Skin of body (tissue), 1 donor: ENCODE measurements at regions not wholly inside any gene's neighbourhood (a gene's known extent, or its start where the extent isn't known, plus 50 kb on each side); places are given as distances from the start of the nearest gene placed in this dataset.
A peak's percentile ranks its signal among the peaks of the same experiment; 100 is the strongest.

Source experiments
- DNase-seq: peaks from one replicate; lab custom pipeline; 2025; lab: John Stamatoyannopoulos, UW

DNA sequence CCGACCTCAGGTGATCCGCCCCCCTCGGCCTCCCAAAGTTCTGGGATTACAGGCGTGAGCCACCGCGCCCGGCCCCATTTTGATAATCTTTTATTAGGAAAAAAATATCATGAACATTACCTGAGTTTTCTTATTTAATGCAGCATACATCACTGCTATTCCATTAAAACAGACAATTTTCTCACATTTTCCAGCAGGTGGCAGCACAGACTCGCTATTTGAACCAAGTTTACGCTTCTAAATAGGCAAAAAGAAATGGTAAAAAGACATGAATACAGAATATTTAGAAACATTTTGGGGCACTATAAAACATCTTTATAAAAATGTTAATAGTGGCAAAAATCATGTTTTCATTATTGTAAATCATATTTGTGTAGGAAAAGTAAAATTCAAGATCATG lies 903.1 kb downstream of the SLITRK6 start:
- DNase-seq, result peak; percentile 17

DNA sequence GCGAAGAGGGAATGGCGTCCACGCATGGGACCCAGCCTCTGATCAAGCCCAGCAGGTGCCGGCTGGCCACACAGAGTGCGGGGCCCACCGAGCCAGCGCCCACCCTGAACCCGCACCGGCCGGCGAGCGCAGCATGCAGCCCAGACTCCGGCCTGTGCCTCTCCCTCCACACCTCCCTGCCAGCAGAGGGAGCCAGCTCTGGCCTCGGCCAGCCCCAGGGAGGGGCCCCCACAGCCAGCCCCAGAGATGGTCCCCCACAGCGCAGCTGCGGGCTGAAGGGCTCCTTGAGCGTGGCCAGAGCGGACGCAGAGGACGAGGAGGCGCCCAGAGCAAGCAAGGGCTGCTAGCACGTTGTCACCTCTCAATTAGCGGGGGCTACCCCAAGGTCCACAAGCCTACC lies 904.5 kb downstream of the SLITRK6 start:
- no peak for DNase-seq

DNA sequence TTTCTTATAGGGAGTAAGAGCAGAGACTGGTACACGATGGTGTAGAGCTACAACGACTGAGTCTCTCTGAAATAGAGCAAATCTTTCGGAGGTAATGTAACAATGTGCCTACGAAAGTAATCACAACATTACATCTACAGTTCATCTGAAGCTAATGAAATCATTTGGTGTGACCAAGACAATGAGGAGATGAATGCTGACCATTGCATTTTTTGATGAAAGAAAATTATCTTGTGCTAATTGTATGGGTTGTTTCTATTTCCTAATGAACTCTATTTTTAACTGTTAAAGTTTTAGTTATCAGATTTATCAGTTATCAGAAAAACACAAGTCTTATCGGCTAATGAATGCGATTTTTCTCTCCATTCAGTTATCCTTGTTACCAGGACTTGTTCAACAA lies 913.4 kb downstream of the SLITRK6 start:
- no peak for DNase-seq

DNA sequence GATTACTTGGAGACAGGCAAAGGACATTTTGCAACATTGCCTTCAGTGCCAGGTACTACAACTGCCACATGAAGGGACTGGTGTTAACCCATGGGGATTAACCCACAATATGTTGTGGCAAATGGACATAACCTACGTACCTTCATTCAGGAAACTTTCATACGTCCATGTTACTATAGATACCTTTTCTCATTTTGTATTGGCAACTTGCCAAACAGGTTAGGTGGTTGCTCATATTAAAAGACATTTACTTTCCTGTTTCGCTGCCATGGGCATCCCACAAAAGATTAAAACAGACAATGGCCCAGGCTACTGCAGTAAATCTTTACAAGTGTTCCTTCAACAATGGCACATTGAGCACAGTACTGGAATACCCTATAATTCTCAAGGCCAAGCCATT lies 925.3 kb downstream of the SLITRK6 start:
- no peak for DNase-seq

DNA sequence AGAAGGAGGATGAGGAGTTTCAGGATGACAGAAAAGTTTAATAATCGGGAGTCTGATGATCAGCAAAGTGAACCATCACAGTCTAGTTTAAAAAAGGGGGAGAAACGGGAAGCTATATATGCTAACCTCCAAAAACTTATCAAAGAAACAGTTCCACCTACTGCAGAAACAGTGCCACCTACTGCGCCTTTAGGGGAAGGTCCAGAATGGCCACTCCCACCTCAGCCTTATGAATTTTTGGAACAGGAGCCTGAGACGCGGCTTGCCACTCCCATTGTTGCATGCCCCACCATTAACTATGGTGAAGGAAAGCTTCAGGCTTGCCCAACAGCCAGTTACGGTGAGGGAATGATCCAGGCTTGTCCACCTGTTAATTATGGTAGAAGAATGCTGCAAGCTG lies 929.0 kb downstream of the SLITRK6 start:
- no peak for DNase-seq

DNA sequence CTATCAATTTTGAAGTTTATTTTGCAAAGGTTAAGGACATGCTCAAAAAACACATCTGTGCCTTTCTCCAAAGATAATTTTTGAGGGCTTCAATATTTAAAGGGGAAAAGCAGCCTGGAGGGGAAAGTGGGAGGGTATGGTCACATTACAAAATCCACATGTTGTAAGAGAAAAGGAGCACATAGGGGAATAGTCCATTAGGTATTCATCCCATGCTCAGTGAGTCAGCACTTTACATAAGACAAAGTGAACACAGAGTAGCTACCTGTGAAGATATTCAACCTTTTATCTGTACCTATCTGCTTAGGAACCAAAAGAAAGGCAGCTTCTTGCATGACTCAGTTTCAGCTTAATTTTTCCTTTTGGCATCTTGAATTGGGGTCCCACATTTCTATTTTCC lies 932.0 kb downstream of the SLITRK6 start:
- DNase-seq, result no peak

DNA sequence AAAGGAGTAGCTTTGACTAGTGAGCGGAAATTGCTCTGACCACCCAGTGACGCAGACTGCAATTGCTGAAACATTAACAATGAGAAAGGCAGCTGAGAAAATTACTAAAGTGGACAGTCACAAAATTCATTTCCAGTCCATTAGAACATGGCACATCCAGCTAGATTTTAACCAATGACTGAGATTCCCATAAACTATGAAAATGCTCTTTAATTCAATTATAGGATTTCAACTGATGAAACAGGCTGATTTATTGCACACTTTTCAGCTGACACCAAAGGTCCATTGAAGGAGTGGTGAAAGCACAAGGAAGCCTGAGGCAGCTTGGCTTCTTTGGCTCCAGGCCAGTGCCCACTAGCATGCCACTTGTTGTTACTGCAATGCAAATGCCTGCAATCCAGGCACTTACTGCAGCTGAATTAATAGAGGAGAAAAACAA lies 933.4 kb downstream of the SLITRK6 start:
- DNase-seq, result no peak

DNA sequence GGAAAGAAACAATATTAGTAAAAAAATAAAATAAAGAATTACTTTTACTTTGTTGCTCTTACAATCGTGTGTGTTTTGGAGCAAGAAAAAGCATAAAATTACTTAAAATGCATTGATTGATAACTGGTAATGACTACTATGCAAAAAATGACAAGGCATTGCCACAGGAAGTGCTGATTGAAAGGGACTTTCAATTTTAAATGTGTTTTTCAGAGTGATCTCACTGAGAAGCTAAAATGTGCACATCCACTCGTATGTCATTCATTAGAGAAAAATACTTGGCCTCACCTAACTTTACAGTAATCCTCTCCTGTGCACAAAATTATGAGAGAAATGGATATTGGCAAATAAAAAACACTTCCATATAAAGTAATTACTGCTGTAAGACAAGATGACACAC lies 934.9 kb downstream of the SLITRK6 start:
- no peak for DNase-seq

DNA sequence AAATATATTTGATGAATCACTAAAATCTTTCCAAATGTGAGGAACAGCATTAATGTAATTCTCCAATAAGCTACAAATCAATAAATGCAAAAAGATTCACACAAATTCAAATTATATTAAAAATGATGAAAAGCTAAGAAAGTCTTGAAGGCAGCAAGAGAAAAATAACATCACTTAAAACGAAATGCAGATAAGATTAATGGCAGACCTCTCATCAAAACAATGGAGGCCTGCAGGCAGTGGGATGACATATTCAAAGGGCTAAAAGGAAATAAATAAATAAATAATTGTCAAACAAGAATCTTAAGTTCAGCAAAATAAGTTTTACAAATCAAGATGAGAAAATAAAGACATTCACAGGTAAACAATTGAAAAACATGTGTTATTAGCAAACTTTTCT lies 952.1 kb downstream of the SLITRK6 start:
- DNase-seq, result no peak

DNA sequence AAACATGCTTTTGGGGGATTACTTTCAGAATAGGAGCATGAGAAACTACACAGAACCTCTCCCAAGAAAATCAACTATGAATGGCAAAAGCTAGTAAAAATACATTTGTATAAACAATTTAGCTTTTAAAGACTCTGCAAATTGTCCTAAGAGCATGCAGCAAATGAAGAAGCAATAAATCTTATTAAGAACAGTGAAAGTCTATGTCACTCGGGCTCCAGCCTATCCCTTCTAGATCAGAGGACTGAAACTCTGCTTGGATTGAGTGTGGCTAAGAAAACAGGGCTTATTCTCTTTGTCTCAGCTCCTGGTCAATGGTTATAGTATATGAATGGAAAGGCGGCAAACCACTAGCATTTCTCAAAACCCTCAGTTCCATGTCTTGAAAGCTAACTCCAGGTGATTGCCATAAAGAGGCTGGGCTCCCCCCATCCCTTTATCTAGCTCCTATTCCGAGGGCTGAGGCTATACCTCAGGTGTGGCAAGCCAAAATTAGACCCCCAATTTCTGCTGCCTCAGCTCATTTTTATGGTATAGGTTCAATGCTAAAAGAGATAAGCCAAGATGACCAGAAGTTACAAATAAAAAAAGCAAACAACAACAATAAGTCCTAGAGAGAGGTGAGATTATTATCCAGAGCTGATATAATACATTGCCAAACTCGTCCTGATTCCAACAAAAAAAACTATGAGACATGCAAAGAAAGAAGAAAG lies 953.2 kb downstream of the SLITRK6 start:
- DNase-seq, result no peak

DNA sequence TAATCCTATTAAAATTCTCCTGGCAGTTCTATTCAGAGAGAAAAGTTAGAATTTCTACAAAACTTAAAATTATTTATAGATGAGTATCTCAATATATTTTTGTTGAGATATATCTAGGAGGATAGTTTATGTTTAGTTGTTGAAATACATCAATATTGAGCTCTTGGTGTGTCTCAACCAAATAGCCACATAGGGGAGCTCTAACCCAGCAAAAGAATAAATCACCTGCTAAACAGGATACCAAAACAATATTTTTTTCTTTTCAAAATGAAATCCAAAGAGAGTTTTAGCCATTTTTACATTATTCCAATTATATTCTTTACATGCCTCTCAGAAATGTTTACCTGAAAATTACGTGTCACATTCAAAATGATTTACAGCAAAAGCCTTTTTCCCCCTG lies 954.7 kb downstream of the SLITRK6 start:
- DNase-seq, result no peak

DNA sequence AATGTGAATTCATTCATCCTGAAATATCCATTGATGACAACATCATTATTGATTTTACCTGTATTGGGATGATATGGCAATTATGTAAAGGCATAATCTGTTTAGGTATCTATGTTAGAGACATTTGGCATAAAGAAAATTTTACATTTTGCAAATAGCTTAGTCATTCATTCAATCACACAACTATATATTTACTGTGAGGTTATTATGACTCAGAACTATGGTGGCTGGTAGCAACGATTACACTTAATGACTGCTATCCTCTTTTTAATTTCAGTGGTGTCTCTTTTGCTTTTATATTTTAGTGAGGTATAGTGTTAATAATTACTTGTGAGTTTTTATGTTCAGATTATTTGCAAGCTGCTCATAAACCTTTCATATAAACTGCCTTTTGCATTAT lies 955.9 kb downstream of the SLITRK6 start:
- DNase-seq, result no peak

DNA sequence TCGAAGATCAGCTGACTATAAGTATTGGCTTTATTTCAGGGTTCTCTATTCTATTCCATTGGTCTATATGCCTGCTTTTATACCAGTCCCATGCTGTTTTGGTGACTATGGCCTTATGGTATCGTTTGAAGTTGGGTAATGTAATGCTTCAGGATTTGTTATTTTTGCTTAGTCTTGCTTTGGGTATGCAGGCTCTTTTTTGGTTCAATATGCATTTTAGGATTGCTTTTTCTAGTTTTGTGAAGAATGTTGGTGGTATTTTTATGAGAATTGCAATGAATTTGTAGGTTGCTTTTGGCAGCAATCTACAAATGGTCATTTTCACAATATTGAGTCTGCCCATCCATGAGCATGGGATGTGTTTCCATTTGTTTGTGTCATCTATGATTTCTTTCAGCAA lies 951.9 kb upstream of the SLITRK1 start:
- no peak for DNase-seq

DNA sequence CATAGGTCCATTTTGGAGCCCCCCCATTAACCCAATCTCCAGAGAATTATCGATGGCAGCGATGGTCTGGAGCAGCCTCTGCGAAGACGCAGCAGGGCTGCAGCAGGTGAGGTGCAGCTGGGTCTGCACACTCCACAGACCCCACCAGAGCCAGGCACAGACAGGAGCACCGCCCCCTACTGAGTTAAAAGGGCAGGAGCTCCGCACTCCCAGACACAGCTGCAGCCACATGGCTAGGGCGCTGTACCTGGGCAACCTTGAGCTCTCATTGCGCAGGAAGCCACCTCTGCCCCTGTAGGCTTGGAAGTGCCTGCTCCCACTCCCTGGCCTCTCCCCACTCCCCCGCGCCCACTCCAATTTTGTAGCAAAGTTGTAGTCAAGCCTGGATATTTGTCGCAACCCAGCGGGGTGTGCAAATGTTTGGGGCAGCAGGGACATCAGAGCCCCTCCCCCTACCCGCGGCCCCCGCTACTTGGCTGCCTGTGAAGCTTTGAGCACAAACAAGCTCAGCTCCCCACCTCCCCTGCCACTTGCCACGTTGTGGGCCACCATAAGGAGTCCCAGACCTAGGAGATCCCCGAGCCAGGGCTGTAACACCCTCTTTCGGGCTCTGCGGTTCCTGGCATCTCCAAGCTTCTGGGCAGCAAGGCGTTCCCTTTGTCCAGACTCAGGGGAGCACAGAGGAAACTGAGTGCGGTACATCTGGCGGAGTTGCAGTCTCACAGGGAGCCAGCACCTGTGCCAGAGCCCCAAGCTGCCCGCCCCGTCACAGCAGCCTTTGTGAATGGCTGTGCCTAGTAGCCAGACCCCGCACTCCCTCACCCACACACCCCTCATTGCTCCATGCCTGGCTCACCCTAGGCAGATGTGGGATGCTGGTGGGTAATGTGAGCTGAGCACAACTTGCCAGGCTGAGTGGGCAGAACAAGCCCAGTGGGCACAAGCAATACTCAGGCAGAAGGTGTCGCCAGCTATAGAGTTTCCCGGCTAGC lies 949.7 kb upstream of the SLITRK1 start:
- DNase-seq, result no peak

DNA sequence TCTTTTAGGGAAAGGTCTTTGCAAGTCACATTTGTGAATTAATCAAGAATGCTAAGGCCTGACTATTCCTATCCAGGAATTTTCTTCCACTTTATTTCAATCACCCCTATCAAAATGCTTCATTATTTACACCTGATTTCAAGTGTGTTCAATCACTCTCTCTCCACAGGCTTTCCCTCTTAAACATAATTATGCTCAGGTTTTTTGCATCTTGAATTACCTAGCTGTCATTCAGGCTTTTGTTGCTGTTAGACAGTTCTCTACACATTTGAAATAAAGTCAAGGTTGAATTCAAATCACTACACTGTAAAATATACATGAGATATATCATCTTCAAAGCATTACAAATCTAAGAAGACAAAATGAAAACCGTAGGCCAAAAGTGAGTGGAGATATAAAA lies 941.3 kb upstream of the SLITRK1 start:
- DNase-seq, result no peak

DNA sequence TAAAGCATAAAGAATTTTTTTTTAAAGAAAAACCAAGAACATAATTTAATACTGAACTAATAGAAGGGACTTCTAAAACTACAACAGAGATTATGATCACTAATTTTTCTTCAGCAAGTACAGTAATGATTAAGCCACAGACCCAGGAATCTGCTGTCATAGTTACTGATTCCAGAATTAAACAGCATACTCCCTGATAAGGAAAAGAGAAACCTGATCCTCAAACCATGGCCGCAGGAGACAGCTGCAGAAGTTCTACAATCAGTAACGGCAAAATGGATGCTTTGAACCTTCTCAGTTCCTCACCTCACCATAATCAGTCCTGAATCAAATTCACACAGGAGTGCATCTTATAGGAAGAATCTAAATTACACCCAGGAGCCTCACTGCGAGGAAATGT lies 939.0 kb upstream of the SLITRK1 start:
- DNase-seq, result no peak

DNA sequence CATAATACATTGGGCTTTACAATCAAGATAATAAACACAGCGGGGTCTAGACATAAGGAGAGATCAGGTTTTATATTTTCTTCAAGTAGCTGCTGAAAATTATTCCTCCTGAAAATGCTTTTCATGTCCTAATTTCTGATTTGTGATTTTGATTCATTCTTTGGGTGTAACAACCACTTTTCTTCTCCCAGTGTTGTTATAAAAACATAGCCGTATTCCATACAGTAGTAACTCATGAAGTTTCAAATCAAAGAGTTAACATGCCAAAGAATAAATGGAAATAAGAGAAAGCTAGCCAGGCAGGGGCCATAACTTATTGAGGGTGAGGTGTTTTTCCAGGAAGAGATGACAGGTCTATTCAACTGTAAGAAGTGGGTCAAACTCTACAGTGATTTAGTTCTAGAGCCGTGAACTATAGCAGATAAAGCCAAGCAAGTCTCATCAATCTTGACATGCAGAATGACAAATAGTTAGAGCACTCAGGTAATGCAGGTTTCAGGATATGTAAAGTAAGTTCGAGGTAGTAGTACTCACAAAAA lies 934.4 kb upstream of the SLITRK1 start:
- no peak for DNase-seq

DNA sequence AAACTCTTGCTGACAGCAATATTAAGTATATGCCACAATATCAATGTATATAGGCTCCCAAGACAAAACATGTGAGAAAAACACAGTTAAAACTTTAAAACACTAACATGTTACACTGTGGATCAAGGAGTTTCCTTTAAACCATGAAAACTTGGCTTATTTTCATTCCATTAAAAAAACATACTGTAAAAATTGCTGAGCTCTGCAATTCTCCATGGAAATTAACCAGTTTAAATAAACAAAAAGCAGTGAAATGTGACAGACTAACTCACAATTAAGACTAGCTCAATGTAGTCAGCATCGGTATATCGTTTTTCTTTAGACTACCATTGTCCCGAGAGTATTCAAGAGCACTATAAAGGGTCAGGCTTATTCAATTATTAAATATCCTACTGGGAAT lies 930.5 kb upstream of the SLITRK1 start:
- DNase-seq, result no peak

DNA sequence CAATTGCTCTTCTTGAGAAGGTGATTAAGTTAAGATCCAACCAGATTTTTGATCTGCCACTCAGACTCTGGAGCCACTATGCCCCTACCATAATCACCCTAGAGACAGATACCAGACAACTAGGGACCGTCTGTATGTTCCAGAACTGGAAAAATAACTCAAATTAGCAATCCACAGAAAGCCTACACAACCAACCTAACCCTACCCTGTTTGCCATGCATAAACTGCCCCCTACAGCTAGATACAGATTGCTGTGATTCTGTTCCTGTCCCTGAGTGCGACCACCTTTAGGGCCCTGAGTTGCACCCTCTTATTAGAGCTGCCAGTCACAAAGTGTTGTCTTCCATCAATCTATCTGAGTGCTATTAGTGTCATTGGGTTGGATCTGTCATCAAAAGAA lies 929.8 kb upstream of the SLITRK1 start:
- no peak for DNase-seq

DNA sequence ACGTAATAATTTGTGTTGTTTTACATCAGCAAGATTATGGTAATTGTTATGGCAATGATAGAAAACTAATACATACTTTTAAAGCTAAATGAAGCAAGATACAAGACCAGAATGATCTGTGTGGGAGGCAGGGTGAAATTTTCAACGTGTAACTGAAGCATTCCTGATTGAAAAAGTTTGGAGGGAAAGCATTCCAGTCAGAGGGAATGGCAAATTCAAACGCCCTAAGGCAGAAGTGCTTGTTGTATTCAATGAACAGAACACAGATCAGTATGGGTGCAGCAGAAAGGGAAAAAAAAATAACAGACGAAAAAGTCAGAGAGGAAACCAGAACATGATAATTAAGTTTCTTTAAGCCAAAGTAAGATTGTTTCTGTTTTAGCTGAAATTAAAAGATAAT lies 928.5 kb upstream of the SLITRK1 start:
- DNase-seq, result no peak

DNA sequence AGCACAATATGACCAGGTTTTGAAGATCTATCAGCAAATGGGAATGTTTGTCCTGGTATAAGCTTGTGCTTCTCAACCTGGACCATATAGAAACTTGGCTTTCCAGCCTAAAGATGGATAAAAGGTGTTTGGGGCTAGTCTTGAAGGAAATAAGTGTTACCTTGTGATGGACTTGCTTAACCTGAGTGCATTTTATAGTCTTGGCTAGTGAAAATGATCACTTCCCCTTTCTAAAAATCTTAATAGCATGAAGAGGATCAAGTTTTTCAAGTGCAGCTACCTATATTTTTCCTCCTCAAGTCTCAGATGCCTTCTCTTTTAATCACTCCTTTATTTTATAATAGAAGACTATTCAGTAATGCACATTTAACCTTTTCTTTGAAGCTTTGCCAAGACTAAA lies 919.8 kb upstream of the SLITRK1 start:
- no peak for DNase-seq

DNA sequence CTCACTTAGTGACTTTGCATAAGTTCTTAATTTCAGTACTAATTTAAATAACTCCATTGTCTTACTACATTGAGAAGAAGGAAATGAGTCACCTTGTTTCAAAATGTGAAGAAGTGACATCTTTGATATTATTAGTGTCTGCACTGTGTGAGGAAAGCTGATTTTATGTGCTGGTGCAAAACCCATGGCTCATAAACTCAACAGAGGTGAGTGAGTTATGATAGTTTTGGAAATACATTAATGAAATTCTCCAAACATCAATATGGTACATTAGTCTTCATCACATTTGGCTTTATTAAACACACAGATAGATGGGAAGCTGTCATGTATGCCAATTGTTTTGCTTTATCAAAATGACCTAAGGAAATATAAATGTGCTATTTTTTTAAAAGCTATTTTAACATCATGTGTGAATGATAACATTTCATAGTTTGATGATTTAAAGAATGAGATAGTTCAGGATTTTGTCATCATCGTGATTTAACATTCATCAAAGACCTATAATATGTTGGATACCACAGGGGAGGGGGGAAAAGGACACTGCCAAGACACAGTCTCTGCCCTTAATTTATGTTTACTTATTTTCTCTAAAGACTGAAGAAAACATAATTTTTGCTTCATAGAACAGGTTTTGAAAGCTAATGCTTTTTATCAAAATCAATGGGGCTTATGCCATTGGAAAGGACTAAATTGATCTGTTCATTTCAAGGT lies 902.3 kb upstream of the SLITRK1 start:
- DNase-seq, result no peak
